DMS53 treated with DMSO at 0.1 percent for 48 hours (cell line): ENCODE measurements at regions not wholly inside any gene's neighbourhood (a gene's known extent, or its start where the extent isn't known, plus 50 kb on each side); places are given as distances from the start of the nearest gene placed in this dataset.
"Not testable (repeated sequence)": the region's sequence is repeated elsewhere in the genome, so short reads cannot be mapped to it uniquely, and the experiment has no call there.

ENCODE experiments used
- DNase-seq: peaks from one replicate; lab custom pipeline; 2025; ENCODE audit not compliant: unreplicated experiment; lab: John Stamatoyannopoulos, UW

GRCh38 chr22:23439581-23439980, 140.5 kb downstream of the IGLL1 start:
- DNase-seq, result not testable (repeated sequence)

GRCh38 chr22:23438216-23438615, 141.9 kb downstream of the IGLL1 start:
- DNase-seq, result no peak

- DNase-seq, result no peak
These were observed 142.3 kb downstream of the IGLL1 start for GRCh38 chr22:23437779-23438178.

GRCh38 chr22:23437107-23437395, 143.0 kb downstream of the IGLL1 start:
- DNase-seq, result not testable (repeated sequence)

GRCh38 chr22:23436354-23437106, 143.6 kb downstream of the IGLL1 start:
- DNase-seq, result not testable (repeated sequence)

- not testable (repeated sequence) for DNase-seq
These were observed 144.9 kb downstream of the IGLL1 start for GRCh38 chr22:23435186-23435585.

GRCh38 chr22:23434198-23434830, 145.8 kb downstream of the IGLL1 start:
- DNase-seq, result not testable (repeated sequence)

- DNase-seq, result not testable (repeated sequence)
These were observed 146.7 kb downstream of the IGLL1 start for GRCh38 chr22:23433127-23434005.

- not testable (repeated sequence) for DNase-seq
These were observed 147.4 kb downstream of the IGLL1 start for GRCh38 chr22:23432719-23433118.

GRCh38 chr22:23431337-23432072, 148.6 kb downstream of the IGLL1 start:
- no peak for DNase-seq

- not testable (repeated sequence) for DNase-seq
These were observed 155.5 kb downstream of the IGLL1 start for GRCh38 chr22:23424551-23425068.

- no peak for DNase-seq
These were observed 156.1 kb downstream of the IGLL1 start for GRCh38 chr22:23424031-23424430.

GRCh38 chr22:23422281-23422680, 157.8 kb downstream of the IGLL1 start:
- not testable (repeated sequence) for DNase-seq

GRCh38 chr22:23421300-23421699, 158.8 kb downstream of the IGLL1 start:
- DNase-seq, result not testable (repeated sequence)

- DNase-seq, result no peak
These were observed 160.2 kb downstream of the IGLL1 start for GRCh38 chr22:23419931-23420330.

GRCh38 chr22:23419171-23419570, 160.9 kb downstream of the IGLL1 start:
- no peak for DNase-seq

GRCh38 chr22:23418159-23418788, 161.8 kb downstream of the IGLL1 start:
- DNase-seq, result no peak

GRCh38 chr22:23417327-23417726, 162.8 kb downstream of the IGLL1 start:
- DNase-seq, result not testable (repeated sequence)

GRCh38 chr22:23416169-23416690, 163.9 kb downstream of the IGLL1 start:
- not testable (repeated sequence) for DNase-seq

GRCh38 chr22:23415490-23415851, 164.6 kb downstream of the IGLL1 start:
- no peak for DNase-seq
